ENCODE measurements at regions not wholly inside any gene's neighbourhood (a gene's known extent, or its start where the extent isn't known, plus 50 kb on each side); places are given as distances from the start of the nearest gene placed in this dataset.

DNA sequence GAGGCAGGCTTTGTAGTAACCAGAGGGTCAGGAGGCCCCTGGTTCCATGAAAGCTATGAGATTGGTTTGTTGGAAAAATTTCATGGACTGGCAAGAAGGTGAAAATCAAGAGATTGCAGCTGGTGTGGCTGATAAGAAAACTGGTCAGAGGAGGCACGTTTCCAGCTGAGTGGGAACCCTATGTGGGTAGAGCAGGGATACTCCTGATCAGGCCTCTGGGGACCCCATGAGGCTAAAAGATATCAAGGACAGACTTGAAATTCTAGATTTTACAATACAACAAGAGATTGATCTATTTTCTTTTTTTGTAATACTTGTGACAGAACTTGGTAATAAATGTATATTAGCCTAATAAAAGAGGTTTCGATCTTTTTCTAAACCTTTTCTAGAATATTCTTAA, 1615.1 kb downstream of the DPP10 start:
- DNase-seq (ENCODE audit: low spot score) = no peak
- no peak for TF ChIP-seq CTCF (conservative IDR thresholded peaks at IDR 0.05; ENCODE audit: low read depth)
- ChIA-PET POLR2A (ENCODE audit: low non-redundant PET) (no interaction called here), CTCF (no interaction called here)
- no peak overlapping the region for H3K27ac ChIP-seq

DNA sequence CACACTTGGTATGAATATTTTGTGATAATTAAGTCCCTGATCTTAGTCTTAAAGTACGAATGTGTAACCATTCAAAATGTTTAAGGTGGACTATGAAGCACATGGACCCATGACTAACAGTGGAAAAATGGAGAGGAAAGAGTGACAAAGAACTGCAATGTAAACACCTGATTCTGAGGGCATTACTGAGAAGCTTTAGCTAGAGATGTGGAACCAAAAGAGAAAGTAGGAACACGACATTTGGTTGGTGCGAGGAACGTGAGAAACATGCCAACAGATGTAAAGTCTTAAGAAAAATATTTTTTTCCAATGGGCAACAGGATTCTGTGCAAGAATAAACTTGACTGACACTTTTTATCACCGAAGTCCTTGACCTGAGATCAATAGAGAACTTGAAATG, 1618.6 kb downstream of the DPP10 start:
- no peak for TF ChIP-seq CTCF (conservative IDR thresholded peaks at IDR 0.05; ENCODE audit: low read depth)
- CTCF ChIA-PET = no interaction called here
- DNase-seq (ENCODE audit: low spot score) = no peak

DNA sequence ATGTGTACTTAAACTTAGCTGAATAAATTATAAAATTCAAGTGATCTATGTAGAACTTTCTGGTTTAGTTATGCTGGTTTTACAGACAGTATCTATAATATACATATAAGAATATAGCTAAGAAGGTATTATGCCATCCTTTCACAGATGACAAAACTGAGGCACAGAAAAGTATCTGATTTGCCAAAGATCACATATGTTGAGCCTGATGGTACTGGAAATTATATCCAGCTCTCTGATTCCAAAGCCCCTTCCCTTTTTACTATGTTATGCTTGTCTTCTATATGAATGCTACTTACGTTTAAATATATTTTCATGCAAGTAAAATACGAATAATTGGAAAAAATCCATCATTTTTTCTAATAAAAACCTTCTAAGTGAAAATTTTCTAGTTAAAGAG, 1631.3 kb downstream of the DPP10 start:
- DNase-seq (ENCODE audit: low spot score) = no peak
- POLR2A ChIA-PET (ENCODE audit: low non-redundant PET) = no interaction called here
- no peak overlapping the region for H3K27ac ChIP-seq
- no peak for TF ChIP-seq CTCF (conservative IDR thresholded peaks at IDR 0.05; ENCODE audit: low read depth)
- CTCF ChIA-PET = no interaction called here

More for the DNA sequence above, 1618.6 kb downstream of the DPP10 start:
- POLR2A ChIA-PET (ENCODE audit: low non-redundant PET) = no interaction called here
- H3K27ac ChIP-seq = no peak overlapping the region

DNA sequence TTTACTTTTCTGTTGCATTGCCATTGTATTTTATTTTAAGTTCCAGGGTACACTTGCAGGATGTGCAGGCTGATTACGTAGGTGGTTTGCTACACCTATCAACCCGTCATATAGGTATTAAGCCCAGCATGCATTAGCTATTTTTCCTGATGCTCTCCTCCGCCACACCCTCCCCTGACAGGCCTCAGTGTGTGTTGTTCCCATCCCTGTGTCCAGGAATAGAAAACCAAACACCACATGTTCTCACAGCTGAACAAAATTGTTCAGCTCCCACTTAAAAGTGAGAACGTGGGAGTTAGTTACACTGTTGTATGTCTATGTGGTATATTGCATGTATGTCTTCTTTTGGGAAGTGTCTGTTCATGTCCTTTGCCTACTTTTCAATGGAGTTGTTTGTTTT, 1631.7 kb downstream of the DPP10 start:
- no peak for TF ChIP-seq CTCF (conservative IDR thresholded peaks at IDR 0.05; ENCODE audit: low read depth)
- DNase-seq (ENCODE audit: low spot score) = no peak
- ChIA-PET POLR2A (ENCODE audit: low non-redundant PET) (no interaction called here), CTCF (no interaction called here)
- no peak overlapping the region for H3K27ac ChIP-seq

DNA sequence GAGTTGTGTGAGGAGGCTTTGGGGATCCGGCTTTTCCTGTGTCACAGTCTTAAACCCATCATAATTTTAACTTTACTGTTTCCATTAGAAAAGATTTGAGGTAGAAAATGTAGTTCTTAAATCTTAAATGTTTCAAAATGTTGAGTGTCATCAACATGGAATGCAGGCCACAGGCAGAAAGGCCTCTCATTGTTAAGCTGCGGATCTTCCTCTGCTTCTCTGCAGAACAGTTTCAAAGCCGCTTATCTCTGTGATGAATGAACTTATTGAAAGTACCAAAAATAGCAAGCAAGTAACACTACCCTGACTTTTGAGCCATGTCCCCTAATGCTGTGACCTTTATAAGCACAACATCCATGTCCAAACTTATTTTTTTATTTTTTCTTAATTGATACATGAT, 1645.8 kb downstream of the DPP10 start:
- H3K27ac ChIP-seq = no peak overlapping the region
- DNase-seq (ENCODE audit: low spot score) = no peak
- TF ChIP-seq CTCF (conservative IDR thresholded peaks at IDR 0.05; ENCODE audit: low read depth) = no peak
- POLR2A ChIA-PET (ENCODE audit: low non-redundant PET) = no interaction called here
- CTCF ChIA-PET = no interaction called here

DNA sequence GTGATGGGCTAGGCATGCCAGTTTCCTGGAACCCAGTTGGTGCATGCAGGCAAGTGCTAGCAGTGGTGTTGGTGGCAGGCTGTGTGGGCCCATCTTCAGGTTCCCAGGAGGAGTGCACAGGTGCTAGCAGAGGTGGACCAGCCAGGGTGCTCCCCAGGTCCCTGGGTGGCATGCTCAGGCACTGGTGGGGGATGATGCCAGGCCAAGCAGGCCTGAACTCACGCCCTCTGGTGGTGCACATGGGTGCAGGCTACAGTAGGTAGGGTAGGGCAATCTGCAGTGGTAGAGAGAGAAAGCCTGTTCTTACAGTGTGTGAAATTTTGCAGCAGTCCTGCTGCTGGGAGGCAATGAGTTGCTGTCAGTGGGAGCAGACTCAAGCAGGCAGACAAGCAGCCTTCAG, 1651.8 kb downstream of the DPP10 start:
- no peak for DNase-seq (ENCODE audit: low spot score)
- POLR2A ChIA-PET (ENCODE audit: low non-redundant PET) = no interaction called here
- H3K27ac ChIP-seq = no peak overlapping the region
- TF ChIP-seq CTCF (conservative IDR thresholded peaks at IDR 0.05; ENCODE audit: low read depth) = no peak
- CTCF ChIA-PET = interaction anchor here (0.7 kb wide), 1 partner anchor 1046 kb away, joined by 3 read pairs; no protein-coding TSS in a partner anchor

GRCh38 chr2:116095636-116096035, 1653.2 kb downstream of the DPP10 start:
- TF ChIP-seq CTCF (conservative IDR thresholded peaks at IDR 0.05; ENCODE audit: low read depth) = no peak
- no peak overlapping the region for H3K27ac ChIP-seq
- CTCF ChIA-PET = no interaction called here
- POLR2A ChIA-PET (ENCODE audit: low non-redundant PET) = no interaction called here
- DNase-seq (ENCODE audit: low spot score) = no peak
